GM19351 (cell line): ENCODE measurements at regions not wholly inside any gene's neighbourhood (a gene's known extent, or its start where the extent isn't known, plus 50 kb on each side); places are given as distances from the start of the nearest gene placed in this dataset.

Experiments used
- ATAC-seq: cut with Tn5 transposase; IDR thresholded peaks from one replicate; pipeline ENCODE4 v1.9.1; 2021; ENCODE audit warnings: mild to moderate bottlenecking, moderate library complexity; ENCODE audit not compliant: unreplicated experiment

DNA sequence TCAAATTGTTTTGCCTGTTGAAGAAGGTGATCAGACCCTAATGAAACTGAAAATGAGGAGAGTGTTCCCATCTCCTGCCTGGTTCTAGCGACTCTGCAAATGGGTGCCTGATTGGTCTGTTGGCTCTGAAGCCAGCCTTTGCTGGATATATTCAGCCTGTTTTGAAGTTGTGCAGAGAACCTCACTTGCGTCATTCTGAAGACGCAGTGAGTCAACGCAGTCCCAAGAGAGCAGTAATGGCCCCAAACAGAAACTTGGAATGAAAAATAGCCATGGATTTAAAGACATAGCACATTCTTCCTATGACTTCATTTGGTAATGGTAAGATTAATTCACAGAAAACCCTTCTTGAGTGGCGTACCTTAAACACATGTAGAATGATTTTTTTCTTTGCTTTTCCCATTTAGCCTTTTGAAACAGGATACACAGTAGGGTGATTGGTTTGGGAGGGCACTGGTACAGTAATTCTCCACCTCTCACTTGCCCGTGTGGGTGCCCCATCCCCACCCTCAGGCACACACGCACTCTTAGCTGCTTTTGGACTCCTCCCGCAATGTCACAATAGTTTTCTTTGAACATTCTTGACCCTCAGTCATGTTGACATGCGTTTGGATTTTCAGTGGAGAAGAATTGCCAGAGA lies 54.1 kb upstream of the ABL1 start:
- no peak for ATAC-seq

GRCh38 chr9:130781569-130781968 lies 53.5 kb upstream of the ABL1 start:
- no peak for ATAC-seq

DNA sequence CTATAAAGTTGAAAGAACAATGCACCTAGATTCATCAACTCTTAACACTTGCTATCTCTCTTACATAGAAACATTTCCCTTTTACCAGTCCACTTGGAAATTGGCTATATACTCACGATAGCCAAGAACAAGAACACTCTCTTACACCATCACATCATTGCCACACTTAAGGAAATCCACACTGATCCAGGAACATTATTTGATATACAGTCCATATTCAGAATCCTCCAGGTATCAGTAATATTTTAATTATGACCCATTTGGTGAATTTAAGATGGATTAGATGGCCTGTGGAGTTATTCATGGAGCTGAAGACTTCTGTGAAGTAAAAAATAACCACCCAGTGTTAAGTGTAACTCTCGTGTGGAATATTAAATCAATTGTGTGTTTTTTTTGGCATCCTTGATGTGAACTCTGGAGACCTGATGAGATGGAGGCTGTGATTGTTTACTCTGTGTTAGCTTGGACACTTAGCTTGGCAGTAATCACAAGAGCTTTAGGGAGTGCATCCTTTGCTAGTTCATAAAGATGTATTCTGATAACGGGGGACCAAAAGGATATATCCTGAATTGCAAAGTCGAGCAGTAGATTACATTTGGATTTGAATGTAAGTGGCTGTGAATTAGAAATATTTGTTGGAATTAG lies 52.0 kb upstream of the ABL1 start:
- no peak for ATAC-seq

GRCh38 chr9:130785053-130785452 lies 50.0 kb upstream of the ABL1 start:
- no peak for ATAC-seq
